Iris pigment epithelial cell (primary cell): ENCODE measurements at regions not wholly inside any gene's neighbourhood (a gene's known extent, or its start where the extent isn't known, plus 50 kb on each side); places are given as distances from the start of the nearest gene placed in this dataset.
"Not testable (repeated sequence)": the region's sequence is repeated elsewhere in the genome, so short reads cannot be mapped to it uniquely, and the experiment has no call there.

ENCODE experiments used
- DNase-seq: peaks from one replicate; pipeline ENCODE4 v3.0.0-alpha.2; 2011; ENCODE audit warnings: low read depth

DNA sequence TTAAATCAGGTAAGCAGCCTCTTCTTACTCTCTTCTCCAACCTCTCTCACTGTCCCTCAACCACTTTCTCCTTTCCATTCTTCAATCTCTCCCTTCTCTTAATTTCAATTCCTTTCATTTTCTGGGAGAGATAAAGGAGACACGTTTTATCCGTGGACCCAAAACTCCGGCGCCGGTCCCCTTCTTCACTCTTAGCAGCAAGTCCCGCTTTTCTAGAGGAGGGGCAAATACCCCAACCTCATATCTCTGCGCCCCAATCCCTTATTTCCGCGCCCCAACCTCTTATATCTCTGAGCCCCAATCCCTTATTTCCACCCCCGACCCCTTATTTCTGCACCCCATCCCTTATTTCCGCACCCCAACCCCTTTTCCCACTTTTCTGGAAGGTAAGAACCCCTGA, 691.6 kb downstream of the EFNA5 start:
- not testable (repeated sequence) for DNase-seq

DNA sequence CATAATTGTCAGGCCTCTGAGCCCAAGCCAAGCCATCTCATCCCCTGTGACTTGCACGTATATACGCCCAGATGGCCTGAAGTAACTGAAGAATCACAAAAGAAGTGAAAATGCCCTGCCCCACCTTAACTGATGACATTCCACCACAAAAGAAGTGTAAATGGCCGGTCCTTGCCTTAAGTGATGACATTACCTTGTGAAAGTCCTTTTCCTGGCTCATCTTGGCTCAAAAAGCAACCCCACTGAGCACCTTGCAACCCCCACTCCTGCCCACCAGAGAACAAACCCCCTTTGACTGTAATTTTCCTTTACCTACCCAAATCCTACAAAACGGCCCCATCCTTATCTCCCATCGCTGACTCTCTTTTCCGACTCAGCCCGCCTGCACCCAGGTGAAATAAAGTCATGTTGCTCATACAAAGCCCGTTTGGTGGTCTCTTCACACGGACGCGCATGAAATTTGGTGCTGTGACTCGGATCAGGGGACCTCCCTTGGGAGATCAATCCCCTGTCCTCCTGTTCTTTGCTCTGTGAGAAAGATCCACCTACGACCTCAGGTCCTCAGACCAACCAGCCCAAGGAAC, 692.1 kb downstream of the EFNA5 start:
- DNase-seq: not testable (repeated sequence)

DNA sequence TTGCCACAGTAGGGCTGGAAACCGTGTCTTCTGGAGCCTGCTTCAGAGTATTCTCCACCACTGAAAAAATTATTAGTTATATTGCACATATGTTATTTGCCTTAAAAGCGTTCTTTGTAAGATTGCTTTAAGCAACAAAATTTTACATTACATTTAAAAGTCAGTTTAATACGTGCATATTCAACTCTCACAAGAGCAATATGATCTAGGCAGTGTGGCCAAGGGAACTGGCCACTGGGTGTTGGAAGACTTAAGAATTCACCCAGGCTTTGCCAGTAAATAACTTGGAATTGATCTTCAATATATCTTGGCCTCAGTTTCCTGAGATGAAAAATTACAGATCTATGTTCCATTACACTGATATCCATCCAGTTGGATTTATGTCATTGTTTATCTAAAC, 694.4 kb downstream of the EFNA5 start:
- no peak for DNase-seq

DNA sequence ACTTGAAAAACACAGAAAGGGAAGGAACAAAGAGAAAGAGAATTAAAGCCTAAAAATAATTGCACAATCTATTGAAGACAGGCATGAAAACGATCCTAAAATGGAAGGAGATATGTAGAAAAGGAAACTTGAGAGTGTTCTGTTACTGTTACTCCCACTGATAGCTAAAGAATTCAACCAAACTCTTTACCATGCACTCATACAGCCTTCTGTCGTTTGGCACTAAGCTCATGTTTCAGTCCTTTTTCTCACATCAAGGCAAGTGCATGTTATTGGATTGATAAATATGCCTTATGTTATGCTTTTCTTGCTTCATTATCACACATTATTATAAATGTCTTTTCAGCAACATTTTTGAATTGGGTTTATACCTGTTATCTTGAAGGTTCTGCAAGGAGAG, 696.5 kb downstream of the EFNA5 start:
- DNase-seq: no peak

- DNase-seq: peak; percentile 17
Observed at GRCh38 chr5:106966686-106967315, 703.9 kb downstream of the EFNA5 start.

- DNase-seq: peak; percentile 51
Observed at GRCh38 chr5:106964132-106964531, 706.6 kb downstream of the EFNA5 start.

GRCh38 chr5:106963630-106964029, 707.1 kb downstream of the EFNA5 start:
- no peak for DNase-seq

- no peak for DNase-seq
Observed at GRCh38 chr5:106962464-106963230, 708.1 kb downstream of the EFNA5 start.

GRCh38 chr5:106959387-106959786, 711.4 kb downstream of the EFNA5 start:
- no peak for DNase-seq

DNA sequence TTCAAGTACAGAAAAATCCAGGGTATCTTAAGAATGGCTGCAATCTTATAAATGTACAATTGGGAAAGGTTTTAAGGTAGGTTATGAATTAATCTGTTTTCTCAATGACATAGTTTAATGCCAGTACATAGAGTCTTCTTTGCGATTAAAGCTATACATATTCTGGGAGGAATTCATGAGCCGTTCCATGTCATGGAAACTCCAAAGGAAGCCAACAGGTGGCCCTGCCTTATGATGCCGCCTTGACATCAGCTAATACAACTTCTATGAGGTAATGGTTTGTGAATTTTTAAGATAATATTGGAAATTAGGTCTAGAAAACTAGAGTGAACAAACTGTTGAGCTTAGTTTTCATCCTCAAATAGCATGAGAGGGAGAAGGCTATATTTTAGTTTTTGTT, 713.4 kb downstream of the EFNA5 start:
- no peak for DNase-seq

- DNase-seq: no peak
Observed at GRCh38 chr5:106956886-106957285, 713.9 kb downstream of the EFNA5 start.

GRCh38 chr5:106956187-106956586, 714.5 kb downstream of the EFNA5 start:
- DNase-seq: no peak

GRCh38 chr5:106940986-106941385, 729.8 kb downstream of the EFNA5 start:
- peak; percentile 42 for DNase-seq

DNA sequence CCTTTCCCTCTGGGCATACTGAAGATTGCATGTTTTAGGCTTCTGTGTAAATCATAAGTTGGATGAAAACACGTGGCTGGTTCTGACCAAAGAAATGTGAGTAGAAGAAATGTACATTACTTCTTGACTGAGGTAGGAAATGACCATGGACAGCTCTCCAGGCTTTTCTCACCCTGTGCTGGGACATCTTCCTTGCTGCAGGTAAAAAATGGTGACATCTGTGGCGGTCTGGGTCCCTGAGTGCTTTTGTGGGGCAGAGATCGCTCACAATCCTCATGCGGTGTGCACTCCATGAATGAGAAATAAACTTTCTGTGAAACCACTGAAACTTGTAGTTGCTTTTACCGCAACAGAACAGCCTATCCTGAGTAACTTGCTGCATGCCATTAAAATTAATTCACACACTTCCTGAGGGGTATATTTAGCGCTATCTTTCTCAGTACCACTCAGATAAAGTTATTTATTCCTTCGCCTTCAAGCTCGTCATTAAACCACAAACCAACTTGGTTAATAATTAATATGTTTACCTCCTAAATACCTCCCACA, 730.4 kb downstream of the EFNA5 start:
- DNase-seq: no peak

- no peak for DNase-seq
Observed at GRCh38 chr5:106923409-106923808, 747.3 kb downstream of the EFNA5 start.

DNA sequence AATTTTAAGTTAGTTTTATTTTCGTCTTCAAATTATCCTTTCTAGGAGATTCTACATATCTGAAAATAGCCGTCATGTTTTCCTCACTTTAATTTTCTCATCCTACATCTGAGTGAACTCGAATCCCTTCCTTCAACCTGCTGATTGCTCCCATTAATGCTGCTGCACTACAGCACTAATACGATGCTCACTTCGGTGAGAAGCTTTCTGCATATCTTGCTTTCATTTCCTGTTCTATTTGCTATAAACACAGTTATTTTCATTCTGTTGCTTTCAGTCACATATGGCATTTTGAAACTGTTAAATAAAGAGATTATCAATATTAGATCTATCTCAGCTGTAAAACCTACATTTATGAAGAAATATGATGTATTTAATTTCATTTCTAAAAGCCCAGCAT, 749.2 kb downstream of the EFNA5 start:
- DNase-seq: no peak

DNA sequence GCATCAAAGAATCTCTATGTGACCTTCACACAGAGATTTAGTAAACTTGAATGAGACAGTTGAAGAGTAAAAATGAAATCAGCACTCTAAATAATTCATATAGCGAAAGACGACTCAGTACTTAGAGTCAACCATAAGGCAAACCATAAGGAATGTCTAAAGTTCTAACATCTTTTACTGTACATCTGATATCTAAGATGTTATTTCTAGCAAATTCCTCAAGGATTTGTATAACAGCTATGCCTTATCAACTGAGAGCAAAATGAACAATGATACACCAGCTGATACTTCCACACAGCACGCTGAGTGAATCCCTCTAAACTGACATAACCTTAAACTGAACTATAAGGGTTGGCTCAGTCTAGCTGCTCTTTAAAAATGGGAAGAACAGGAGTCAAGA, 760.3 kb downstream of the EFNA5 start:
- no peak for DNase-seq

DNA sequence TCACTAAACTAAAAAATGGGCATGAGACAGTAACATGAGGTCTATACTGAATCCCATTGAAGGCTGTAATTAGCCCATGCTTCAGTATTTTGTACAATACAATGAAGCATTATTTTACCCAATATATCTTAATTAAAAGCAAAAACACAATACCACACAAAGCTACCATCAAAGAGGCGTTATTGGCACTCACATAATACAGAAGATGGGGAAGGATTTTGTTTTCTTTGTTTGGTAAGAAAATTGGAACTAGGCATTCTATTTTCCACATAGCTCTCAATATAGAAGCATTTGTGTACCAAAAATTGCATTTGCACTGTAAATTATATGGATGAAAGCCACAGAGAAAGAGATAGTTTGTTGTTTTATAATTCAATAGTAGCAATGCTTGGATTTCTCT, 761.0 kb downstream of the EFNA5 start:
- DNase-seq: no peak

- no peak for DNase-seq
Observed at GRCh38 chr5:106907979-106908378, 762.8 kb downstream of the EFNA5 start.

DNA sequence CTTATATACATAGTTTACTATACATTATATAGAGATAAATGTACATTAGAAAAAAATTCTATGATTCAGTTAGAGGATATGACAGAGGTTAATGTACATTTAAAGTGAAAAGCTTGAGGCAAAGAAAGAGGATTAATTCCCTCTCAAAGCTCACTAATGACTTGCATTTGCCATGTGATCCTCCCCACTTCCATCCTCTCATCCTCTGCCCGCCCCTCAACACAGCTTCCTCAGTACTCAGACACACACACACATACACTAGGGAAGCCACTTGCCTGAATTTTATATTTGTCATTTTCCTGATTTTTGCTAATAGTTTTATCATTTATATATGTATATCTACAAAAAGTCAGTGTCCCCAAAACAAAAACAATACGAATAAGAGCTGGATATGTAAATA, 764.5 kb downstream of the EFNA5 start:
- no peak for DNase-seq

DNA sequence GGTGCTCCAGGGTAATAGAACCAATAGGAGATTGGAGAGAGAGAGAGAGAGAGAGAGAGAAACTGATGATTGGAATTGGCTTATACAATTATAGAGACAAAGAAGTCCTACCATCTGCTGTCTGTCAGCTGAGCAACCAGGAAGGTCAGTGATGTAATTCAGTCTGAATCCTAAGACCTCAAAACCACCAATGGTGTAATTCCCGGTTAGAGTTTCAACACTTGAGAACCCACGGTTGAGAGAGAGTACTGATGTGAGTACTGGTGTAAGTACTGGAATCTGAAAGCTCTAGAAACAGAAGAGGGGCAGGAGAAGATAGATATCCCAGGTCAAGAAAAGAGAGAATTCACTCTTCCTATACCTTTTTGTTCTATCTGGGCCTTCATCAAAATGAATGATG, 775.8 kb downstream of the EFNA5 start:
- DNase-seq: peak; percentile 72

DNA sequence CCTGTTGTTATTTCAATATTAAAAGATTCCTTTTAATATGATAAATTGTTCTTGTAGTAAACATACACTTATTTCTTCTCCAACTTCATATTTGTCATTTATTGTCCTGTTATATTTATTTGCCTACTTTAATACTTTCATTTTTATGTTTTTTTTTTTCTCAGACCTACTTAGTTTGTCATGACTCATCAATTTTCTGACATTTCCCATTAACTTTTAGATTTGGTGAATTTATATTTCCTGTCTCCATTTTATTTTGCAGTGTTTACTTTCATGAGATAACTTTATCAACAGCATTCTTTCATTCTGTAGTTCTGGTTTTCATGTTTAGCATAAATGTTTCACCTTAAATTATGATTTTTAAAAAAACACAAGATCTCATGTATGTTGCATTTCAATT, 788.7 kb downstream of the EFNA5 start:
- DNase-seq: no peak

DNA sequence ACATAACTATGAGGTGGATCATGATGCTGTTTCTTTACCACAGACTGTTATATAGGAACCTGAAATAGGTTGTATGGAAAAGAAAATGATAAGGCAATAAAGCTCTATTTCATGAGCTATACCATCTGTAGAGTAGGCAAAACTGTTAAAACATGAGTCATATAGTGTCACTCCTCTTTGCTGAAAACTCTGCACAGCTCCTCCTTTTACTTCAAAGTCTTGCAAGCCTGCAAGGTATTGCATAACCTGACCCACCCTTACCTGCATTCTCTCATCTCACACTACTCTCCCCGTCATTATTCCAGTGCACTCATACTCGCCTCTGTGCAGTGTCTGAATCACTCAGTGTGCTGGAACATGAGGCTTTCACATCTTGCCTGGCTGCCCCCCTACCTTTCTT, 790.1 kb downstream of the EFNA5 start:
- no peak for DNase-seq
